SU-DHL-6 (cell line): ENCODE measurements at regions not wholly inside any gene's neighbourhood (a gene's known extent, or its start where the extent isn't known, plus 50 kb on each side); places are given as distances from the start of the nearest gene placed in this dataset.

ENCODE experiments used
- CTCF ChIP-seq: fragments of 200-600 bp; sonication (generic); IDR thresholded peaks from one replicate; pipeline ENCODE4 v1.5.1; 2017; ENCODE audit warnings: antibody characterized with exemption, mild to moderate bottlenecking, low read length, moderate library complexity; ENCODE audit not compliant: insufficient read depth, poor library complexity, severe bottlenecking
- EZH2phosphoT487 ChIP-seq: fragments of 200-600 bp; sonication (generic), shearing (Covaris generic); conservative IDR thresholded peaks from 2 replicates; pipeline ENCODE4 v1.6.1; 2018; ENCODE audit warnings: mild to moderate bottlenecking, antibody characterized with exemption, low read length, moderate library complexity, mixed read lengths

GRCh38 chr5:97726106-97726505 is 543.1 kb upstream of the RIOK2 start:
- no peak for TF ChIP-seq EZH2phosphoT487
- TF ChIP-seq CTCF: no peak
